WTC11 (cell line): ENCODE measurements at regions not wholly inside any gene's neighbourhood (a gene's known extent, or its start where the extent isn't known, plus 50 kb on each side); places are given as distances from the start of the nearest gene placed in this dataset.

Experiments
- ATAC-seq: fragments of 200-7000 bp; cut with Tn5 transposase; 2 replicates; pipeline ENCODE4 v1.10.0; 2021; ENCODE audit warnings: mild to moderate bottlenecking, moderate library complexity
- CTCF ChIA-PET: fragments of 300-600 bp; sonication (Branson Sonifier 250); formaldehyde crosslinking; loops from one replicate; lab custom pipeline; 2021; ENCODE audit warnings: antibody characterized with exemption; lab: Charles Lee
- POLR2A ChIA-PET: fragments of 350-600 bp; sonication (Branson Sonifier 250); formaldehyde crosslinking; loops from one replicate; lab custom pipeline; 2021; ENCODE audit warnings: antibody characterized with exemption; lab: Charles Lee
- DNase-seq: peaks from one replicate; pipeline ENCODE4 v3.0.0; 2021; ENCODE audit warnings: low spot score
- H3K27ac Mint-ChIP-seq: 2 replicates; pipeline ENCODE4 v1.8.0; 2021; ENCODE audit warnings: mixed read lengths
- H3K27me3 Mint-ChIP-seq: 2 replicates; pipeline ENCODE4 v1.8.0; 2021; ENCODE audit warnings: low read depth, mild to moderate bottlenecking, moderate library complexity, mixed read lengths
- H3K36me3 Mint-ChIP-seq: 2 replicates; pipeline ENCODE4 v1.8.0; 2021; ENCODE audit warnings: mixed read lengths
- H3K4me1 Mint-ChIP-seq: 2 replicates; pipeline ENCODE4 v1.8.0; 2022; ENCODE audit warnings: mixed read lengths
- H3K4me3 Mint-ChIP-seq: 2 replicates; pipeline ENCODE4 v1.8.0; 2021; ENCODE audit warnings: mild to moderate bottlenecking, moderate library complexity, mixed read lengths
- H3K9me3 Mint-ChIP-seq: 2 replicates; pipeline ENCODE4 v1.8.0; 2021; ENCODE audit warnings: mixed read lengths
- CREB1 ChIP-seq: sonication (generic); formaldehyde crosslinking; IDR thresholded peaks from 2 replicates; pipeline ENCODE4 v1.8.0; 2023; ENCODE audit warnings: mild to moderate bottlenecking, missing genetic modification reagents
- E2F4 ChIP-seq: sonication (generic); formaldehyde crosslinking; IDR thresholded peaks from 2 replicates; pipeline ENCODE4 v1.8.1; 2022; ENCODE audit warnings: low read depth, mild to moderate bottlenecking, moderate library complexity, missing genetic modification reagents, borderline replicate concordance
- FOXJ3 ChIP-seq: sonication (generic); formaldehyde crosslinking; IDR thresholded peaks from 2 replicates; pipeline ENCODE4 v1.9.0; 2021; ENCODE audit warnings: missing genetic modification reagents, mild to moderate bottlenecking, borderline replicate concordance
- JAZF1 ChIP-seq: fragments of 250-450 bp; sonication (Bioruptor Pico); IDR thresholded peaks from 2 replicates; pipeline ENCODE4 v1.9.0; 2021; ENCODE audit warnings: moderate library complexity, mild to moderate bottlenecking, inconsistent platforms
- MXD4 ChIP-seq: fragments of 250-450 bp; sonication (Bioruptor Pico); IDR thresholded peaks from 2 replicates; pipeline ENCODE4 v1.8.0; 2021; ENCODE audit warnings: mild to moderate bottlenecking, moderate library complexity, borderline replicate concordance
- NFE2L1 ChIP-seq: sonication (generic); formaldehyde crosslinking; IDR thresholded peaks from 2 replicates; pipeline ENCODE4 v1.8.1; 2023; ENCODE audit warnings: missing genetic modification reagents
- NFYB ChIP-seq: sonication (generic); formaldehyde crosslinking; conservative IDR thresholded peaks from 2 replicates; pipeline ENCODE4 v1.8.0; 2022; ENCODE audit warnings: low read depth, missing genetic modification reagents
- PRRX2 ChIP-seq: fragments of 250-450 bp; sonication (Bioruptor Pico); IDR thresholded peaks from 2 replicates; pipeline ENCODE4 v1.8.0; 2021; ENCODE audit warnings: mild to moderate bottlenecking
- RELA ChIP-seq: sonication (generic); formaldehyde crosslinking; IDR thresholded peaks from 2 replicates; pipeline ENCODE4 v1.8.1; 2022; ENCODE audit warnings: missing genetic modification reagents, mild to moderate bottlenecking, borderline replicate concordance
- TEAD1 ChIP-seq: sonication (generic); formaldehyde crosslinking; IDR thresholded peaks from 2 replicates; pipeline ENCODE4 v1.8.0; 2022; ENCODE audit warnings: mild to moderate bottlenecking, missing genetic modification reagents
- TEAD4 ChIP-seq: sonication (generic); formaldehyde crosslinking; IDR thresholded peaks from 2 replicates; pipeline ENCODE4 v1.8.0; 2022; ENCODE audit warnings: mild to moderate bottlenecking, missing genetic modification reagents
- ZBTB21 ChIP-seq: sonication (generic); formaldehyde crosslinking; IDR thresholded peaks from 2 replicates; pipeline ENCODE4 v1.8.1; 2023; ENCODE audit warnings: mild to moderate bottlenecking, missing genetic modification reagents, borderline replicate concordance
- ZNF317 ChIP-seq: sonication (generic); formaldehyde crosslinking; IDR thresholded peaks from 2 replicates; pipeline ENCODE4 v1.8.1; 2023; ENCODE audit warnings: low read depth, mild to moderate bottlenecking, moderate library complexity, missing genetic modification reagents, borderline replicate concordance
- ZNF416 ChIP-seq: fragments of 250-450 bp; sonication (Bioruptor Pico); IDR thresholded peaks from 2 replicates; pipeline ENCODE4 v1.9.0; 2021; ENCODE audit warnings: mild to moderate bottlenecking, inconsistent platforms
- ZNF423 ChIP-seq: fragments of 250-450 bp; sonication (Bioruptor Pico); IDR thresholded peaks from 2 replicates; pipeline ENCODE4 v2.1.2; 2022; ENCODE audit warnings: mild to moderate bottlenecking, moderate library complexity
- ZNF532 ChIP-seq: fragments of 250-450 bp; sonication (Bioruptor Pico); IDR thresholded peaks from 2 replicates; pipeline ENCODE4 v1.9.0; 2021; ENCODE audit warnings: mild to moderate bottlenecking, borderline replicate concordance
- TF ChIP-seq, protein P1 (sequence below): sonication (generic); formaldehyde crosslinking; IDR thresholded peaks from 2 replicates; pipeline ENCODE4 v1.8.0; 2022; ENCODE audit warnings: mild to moderate bottlenecking, missing genetic modification reagents
- TF ChIP-seq, protein P2 (sequence below): fragments of 250-450 bp; sonication (Bioruptor Pico); IDR thresholded peaks from 2 replicates; pipeline ENCODE4 v1.9.0; 2021; ENCODE audit warnings: moderate library complexity, mild to moderate bottlenecking, inconsistent platforms, borderline replicate concordance
- TF ChIP-seq, protein P3 (sequence below): sonication (generic); formaldehyde crosslinking; IDR thresholded peaks from 2 replicates; pipeline ENCODE4 v1.8.0; 2022; ENCODE audit warnings: mild to moderate bottlenecking, missing genetic modification reagents
- TF ChIP-seq, protein P4 (sequence below): fragments of 250-450 bp; sonication (Bioruptor Pico); IDR thresholded peaks from 2 replicates; pipeline ENCODE4 v1.9.0; 2021; ENCODE audit warnings: mild to moderate bottlenecking

- ATAC-seq (no peak), DNase-seq (no peak)
- no peaks in the 10 kb centered on the region for H3K36me3 Mint-ChIP-seq
- TF ChIP-seq, protein P1, sequence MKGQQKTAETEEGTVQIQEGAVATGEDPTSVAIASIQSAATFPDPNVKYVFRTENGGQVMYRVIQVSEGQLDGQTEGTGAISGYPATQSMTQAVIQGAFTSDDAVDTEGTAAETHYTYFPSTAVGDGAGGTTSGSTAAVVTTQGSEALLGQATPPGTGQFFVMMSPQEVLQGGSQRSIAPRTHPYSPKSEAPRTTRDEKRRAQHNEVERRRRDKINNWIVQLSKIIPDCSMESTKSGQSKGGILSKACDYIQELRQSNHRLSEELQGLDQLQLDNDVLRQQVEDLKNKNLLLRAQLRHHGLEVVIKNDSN (CRISPR knock-in tag), result no peak
- no peak for TF ChIP-seq E2F4 (CRISPR knock-in tag)
- H3K4me3 Mint-ChIP-seq, result no peak overlapping the region
- H3K4me1 Mint-ChIP-seq, result peaks cover 23% of the 10 kb centered on the region
- peaks cover 6% of the 10 kb centered on the region for H3K9me3 Mint-ChIP-seq
- ChIA-PET CTCF (no interaction called here), POLR2A (no interaction called here)
- H3K27ac Mint-ChIP-seq, result no peak overlapping the region
- H3K27me3 Mint-ChIP-seq, result no peaks in the 10 kb centered on the region
Measured at GRCh38 chr13:47134939-47135489, 238.2 kb upstream of the HTR2A start.

- ChIA-PET POLR2A (no interaction called here), CTCF (no interaction called here)
- DNase-seq (no peak), ATAC-seq (no peak)
- no peak overlapping the region for H3K4me3 Mint-ChIP-seq
- peaks cover 19% of the 10 kb centered on the region for H3K4me1 Mint-ChIP-seq
- TF ChIP-seq ZBTB21, result no peak
- no peak for TF ChIP-seq TEAD1 (CRISPR knock-in tag)
- TF ChIP-seq, protein P2, sequence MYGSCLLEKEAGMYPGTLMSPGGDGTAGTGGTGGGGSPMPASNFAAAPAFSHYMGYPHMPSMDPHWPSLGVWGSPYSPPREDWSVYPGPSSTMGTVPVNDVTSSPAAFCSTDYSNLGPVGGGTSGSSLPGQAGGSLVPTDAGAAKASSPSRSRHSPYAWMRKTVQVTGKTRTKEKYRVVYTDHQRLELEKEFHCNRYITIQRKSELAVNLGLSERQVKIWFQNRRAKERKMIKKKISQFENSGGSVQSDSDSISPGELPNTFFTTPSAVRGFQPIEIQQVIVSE (CRISPR knock-in tag), result no peak
- TF ChIP-seq ZNF423 (CRISPR knock-in tag), result no peak
- TF ChIP-seq PRRX2, result no peak
- TF ChIP-seq, protein P3, sequence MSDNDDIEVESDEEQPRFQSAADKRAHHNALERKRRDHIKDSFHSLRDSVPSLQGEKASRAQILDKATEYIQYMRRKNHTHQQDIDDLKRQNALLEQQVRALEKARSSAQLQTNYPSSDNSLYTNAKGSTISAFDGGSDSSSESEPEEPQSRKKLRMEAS (CRISPR knock-in tag), result no peak
- H3K9me3 Mint-ChIP-seq, result peaks cover 2% of the 10 kb centered on the region
- no peaks in the 10 kb centered on the region for H3K27me3 Mint-ChIP-seq
- no peaks in the 10 kb centered on the region for H3K36me3 Mint-ChIP-seq
- no peak overlapping the region for H3K27ac Mint-ChIP-seq
Measured at GRCh38 chr13:47133011-47133445, 236.2 kb upstream of the HTR2A start.

DNA sequence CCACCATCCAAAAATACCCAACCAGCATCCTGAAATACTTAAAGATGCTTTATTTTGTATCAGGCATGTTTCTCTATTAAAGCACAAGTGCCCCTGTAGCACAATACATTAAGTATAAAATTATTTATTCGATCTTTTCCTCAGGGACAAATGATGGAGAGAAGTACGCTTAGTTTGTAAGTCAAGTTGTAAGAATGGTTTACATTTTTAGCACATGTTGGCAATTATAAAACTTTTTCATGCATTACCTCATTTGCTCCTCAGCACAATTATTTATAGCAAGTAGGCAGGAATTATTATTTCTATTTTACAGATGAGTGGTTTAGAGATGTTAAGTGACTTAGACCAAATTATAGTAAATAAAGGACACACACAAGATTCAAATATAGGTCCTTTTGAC, 232.6 kb upstream of the HTR2A start:
- POLR2A ChIA-PET, result no interaction called here
- Mint-ChIP-seq H3K27me3 (no peaks in the 10 kb centered on the region), H3K9me3 (no peaks in the 10 kb centered on the region), H3K4me1 (0 out of 2 replicates have a peak, but pooled peaks cover 5% of the 10 kb centered on the region), H3K4me3 (no peak overlapping the region), H3K36me3 (no peaks in the 10 kb centered on the region), H3K27ac (no peak overlapping the region)
- no peak for TF ChIP-seq CREB1 (CRISPR knock-in tag)
- no peak for TF ChIP-seq JAZF1 (CRISPR knock-in tag)
- TF ChIP-seq TEAD4 (CRISPR knock-in tag), result no peak
- no peak for TF ChIP-seq TEAD1 (CRISPR knock-in tag)
- no peak for TF ChIP-seq RELA (CRISPR knock-in tag)
- TF ChIP-seq NFYB (CRISPR knock-in tag), result no peak
- no peak for TF ChIP-seq ZNF416 (CRISPR knock-in tag)
- ATAC-seq, result no peak
- CTCF ChIA-PET, result no interaction called here
- DNase-seq, result no peak

DNA sequence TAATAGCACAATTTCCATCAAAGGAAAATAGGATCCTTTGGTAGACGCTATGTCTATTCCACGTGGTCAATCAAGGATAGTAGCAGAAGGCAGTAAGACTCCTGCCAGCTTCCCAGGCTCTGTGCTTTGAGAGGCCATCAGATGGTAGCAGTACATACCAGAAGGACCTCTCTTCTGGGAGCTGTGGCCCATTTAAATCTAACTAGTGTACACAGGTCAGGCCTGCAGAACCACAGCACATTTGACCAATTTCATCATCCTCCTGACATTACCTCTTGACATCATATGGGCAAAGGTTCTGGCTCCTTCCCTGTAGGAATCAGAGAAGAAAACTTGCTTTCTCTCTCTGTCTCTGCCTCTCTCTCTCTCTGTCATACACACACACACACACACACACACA, 229.6 kb upstream of the HTR2A start:
- no peaks in the 10 kb centered on the region; the same call in 1 of the 2 replicates for H3K27me3 Mint-ChIP-seq
- TF ChIP-seq NFE2L1 (no peak), ZNF317 (CRISPR knock-in tag) (no peak), ZNF532 (CRISPR knock-in tag) (no peak), FOXJ3 (CRISPR knock-in tag) (no peak), RELA (CRISPR knock-in tag) (no peak), MXD4 (CRISPR knock-in tag) (no peak)
- TF ChIP-seq, protein P4, sequence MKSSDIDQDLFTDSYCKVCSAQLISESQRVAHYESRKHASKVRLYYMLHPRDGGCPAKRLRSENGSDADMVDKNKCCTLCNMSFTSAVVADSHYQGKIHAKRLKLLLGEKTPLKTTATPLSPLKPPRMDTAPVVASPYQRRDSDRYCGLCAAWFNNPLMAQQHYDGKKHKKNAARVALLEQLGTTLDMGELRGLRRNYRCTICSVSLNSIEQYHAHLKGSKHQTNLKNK (CRISPR knock-in tag), result no peak
- TF ChIP-seq, protein P3 (CRISPR knock-in tag), result no peak
- peaks cover 5% of the 10 kb centered on the region; the same call in 1 of the 2 replicates for H3K9me3 Mint-ChIP-seq
- CTCF ChIA-PET, result no interaction called here
- POLR2A ChIA-PET, result no interaction called here
- no peaks in the 10 kb centered on the region for H3K36me3 Mint-ChIP-seq
- peaks cover 2% of the 10 kb centered on the region for H3K4me1 Mint-ChIP-seq
- no peak for DNase-seq
- no peak overlapping the region for H3K4me3 Mint-ChIP-seq
- no peak overlapping the region for H3K27ac Mint-ChIP-seq
- no peak for ATAC-seq
